Tongue (tissue), 1 donor: ENCODE measurements at regions not wholly inside any gene's neighbourhood (a gene's known extent, or its start where the extent isn't known, plus 50 kb on each side); places are given as distances from the start of the nearest gene placed in this dataset.
A peak's percentile ranks its signal among the peaks of the same experiment; 100 is the strongest.

Experiments used
- DNase-seq: peaks from one replicate; pipeline ENCODE4 v3.0.0-alpha.2; 2015

DNA sequence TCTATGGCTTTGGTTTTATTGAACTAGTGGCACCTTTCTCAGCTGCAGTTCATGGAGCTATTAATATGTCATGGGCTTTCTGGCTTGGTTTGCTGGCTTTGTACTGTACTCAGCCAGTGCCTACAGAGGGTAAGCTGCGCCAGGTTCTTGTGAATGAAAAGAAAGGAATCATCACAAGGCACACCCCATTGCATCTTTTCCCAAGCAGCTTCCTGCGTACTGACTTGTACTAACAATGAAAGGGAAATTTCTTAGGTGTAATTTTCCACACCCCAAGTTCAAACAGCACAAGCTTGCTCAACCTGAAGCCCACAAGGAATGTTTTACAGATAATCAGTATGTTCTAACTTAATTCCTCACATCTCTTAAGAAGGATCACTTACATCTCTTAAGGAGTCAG is 78.0 kb upstream of the TNFSF18 start:
- no peak for DNase-seq

DNA sequence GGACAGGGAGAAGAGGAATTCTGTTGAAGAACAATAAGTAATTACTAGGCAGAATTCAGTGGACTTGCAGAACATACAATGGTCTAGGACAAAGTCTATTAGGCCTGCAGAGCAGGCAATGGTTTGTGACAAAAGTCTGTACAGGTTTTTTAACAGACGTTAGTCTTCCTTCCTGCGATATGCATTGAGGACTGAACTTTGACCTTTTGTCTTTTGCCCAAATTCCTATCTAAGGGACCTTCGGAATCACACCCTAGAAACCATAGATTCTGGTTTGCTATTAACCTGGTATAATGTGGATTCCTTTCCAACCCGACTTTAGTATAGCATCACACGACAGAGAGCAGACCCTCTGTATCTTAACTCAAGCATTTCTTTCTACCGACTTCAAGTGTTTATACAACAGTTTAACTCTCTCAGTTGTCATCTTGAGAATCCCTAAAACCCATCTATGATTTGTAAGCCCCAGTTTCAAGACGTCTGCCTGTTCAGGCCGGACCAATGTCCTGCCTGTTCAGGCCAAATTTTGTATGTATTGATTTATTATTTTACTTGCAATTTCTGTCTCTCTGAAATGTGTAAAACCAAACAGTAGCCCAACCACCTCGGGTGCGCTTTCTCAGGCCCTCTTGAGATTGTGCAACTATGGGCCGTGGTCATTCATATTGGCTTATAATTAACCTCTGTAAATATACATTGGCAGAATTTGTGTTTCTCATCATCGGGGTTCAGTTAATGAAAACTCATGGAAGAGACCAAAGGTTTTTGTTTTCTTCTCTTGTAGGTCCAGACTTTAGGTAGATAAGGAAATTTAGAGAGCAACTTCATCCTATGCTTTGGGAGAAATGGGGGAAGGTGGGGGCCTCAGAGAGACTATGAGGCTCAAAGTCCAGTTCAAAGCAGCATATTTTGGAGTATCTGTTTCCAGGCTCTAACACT is 76.9 kb upstream of the TNFSF18 start:
- DNase-seq: no peak

DNA sequence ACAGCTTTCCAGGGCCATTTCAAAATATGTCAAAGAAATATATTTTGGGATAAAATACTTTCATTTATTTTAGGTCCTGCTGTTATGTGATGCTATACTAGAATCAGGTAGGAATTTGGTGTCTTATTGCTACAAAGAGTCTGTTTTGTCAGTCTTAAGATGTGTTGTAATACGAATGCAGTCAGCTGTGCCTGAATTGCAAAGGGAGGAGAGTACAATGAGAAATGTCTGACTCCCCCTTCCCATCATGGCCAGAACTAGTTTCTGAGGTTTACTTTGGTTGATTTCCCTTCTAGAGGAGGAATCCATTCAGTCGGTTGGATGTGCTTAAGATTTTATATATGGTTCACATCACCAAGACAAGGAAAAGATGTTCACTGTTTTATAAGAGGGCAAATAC is 75.7 kb upstream of the TNFSF18 start:
- no peak for DNase-seq

DNA sequence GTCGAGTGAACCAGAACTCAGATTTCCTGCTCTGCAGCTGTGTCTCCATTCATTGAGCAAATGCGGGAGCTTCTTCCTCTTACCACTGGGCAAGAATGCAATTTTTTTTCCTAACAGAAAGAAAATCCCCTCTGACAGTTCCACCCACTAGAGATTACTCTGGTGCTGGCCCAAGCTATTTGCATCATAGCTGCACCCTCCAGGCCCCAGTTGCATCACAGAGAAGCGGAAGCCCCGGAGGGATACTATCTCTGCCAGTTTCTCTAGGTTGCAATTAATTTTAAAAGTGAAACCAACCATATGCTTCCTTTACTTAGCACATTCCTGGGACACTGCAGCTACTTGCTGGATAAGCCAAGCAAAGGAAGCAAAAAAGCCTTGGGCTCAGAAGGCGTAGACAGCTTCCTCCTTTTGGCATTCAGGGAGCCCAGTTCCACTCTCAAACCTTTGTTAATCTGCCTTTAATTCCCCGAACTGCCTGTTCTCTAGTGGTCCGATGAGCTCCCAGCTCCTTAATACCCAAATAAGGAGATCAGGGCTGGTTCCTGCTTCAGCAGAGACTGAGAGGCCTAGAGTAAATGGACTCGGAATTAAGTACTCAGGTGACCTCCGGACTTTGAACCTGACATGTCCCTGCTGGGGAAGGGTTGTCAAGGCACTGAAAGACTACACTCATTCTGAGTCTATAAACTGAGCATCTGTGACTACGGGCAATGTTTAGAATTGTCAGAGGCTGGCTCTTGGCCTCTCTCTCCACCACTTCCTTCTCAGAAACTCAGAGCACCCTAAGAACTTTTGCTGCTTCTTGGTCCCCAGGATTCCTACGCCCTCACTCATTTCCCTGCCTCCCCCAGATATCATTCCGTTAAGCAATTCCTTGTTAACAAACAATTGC is 72.5 kb upstream of the TNFSF18 start:
- DNase-seq: peak; percentile 74

DNA sequence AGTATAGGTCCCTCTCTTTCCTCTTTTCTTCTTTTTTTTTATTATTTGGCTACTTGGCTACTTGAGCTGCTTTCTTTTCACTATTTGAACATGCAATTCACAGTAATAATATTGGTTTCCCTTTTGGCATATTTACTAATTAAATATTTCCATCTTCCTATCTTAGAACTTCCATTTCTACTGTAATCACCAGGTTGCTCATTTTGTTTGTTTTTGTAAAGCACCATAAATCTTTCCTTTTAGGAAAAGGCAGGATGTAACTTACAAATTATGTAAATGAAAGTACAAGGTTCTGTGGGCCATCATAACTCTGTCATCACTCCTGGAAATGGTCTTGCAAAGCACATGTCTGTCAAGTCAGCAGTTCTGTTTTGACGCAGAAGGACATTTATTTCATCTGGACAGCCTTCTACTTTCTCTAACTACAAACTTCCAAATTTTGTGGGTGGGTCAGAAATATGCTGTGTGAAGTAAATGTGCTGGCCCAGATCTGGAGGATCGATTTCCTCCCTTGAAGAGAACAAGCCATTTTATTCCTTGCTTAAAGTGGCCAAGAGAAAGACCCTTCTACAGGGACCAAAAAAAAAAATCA is 71.7 kb upstream of the TNFSF18 start:
- peak; percentile 24 for DNase-seq

DNA sequence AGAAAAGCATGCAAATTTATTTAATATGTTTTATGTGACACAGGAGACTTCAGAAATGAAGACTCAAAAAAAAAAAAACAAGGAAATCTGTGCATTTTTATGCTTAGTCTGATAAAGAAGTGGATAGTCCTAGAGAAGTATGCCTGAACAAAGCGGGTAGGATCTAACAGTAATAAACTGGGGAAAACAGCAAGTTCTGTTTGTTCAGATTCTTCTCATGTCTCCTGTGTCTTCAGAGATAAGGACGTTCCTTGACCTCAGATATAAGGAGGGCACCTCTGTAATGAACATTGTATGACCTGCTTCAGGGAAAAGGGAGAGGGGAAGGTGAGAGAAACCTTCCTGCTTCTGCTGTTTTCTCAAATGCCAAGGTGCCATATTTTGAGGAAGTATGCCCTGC is 67.7 kb upstream of the TNFSF18 start:
- no peak for DNase-seq

DNA sequence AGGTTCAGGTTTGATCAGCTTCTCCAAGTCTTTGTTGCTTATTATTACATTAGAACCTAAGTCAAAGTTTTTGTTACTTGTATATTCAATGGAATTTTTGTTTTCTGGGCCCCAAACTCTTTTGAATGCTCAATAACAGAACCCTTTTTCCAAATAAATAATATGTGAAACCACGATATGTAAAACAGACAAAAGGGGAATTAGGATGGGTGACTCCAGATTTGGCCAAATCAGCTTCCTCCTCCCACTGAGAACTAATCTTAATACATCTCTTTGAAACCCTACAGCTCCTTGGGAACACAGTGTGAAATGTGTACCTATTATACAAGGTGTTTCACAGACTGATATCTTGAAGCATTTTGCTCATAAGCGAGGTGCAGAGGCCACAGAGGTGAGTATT is 67.0 kb upstream of the TNFSF18 start:
- no peak for DNase-seq

DNA sequence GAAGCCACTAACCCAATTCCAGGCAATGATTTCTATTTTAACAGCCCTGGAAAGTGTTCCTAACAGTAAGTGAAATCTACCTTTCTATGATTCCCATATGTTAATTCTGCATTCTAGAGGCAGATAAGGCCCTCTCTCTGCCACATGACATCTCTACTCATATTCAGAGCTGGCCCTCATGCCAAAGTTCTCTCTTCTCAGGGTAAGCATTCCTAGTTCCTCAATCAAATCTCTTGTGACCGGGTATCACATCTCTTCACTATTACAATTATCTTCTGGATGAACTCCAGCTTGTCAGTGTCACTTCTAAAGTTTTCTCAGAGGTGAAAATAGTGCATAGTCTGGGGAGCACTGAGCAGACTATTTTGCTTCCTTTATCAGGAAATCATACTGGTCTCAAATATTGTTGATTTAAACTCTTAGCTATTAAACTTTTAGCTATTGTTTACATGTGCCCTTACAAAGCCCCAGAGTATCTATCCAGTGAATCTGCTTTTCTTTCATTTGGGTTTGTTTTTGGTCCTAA is 66.4 kb upstream of the TNFSF18 start:
- DNase-seq: no peak

DNA sequence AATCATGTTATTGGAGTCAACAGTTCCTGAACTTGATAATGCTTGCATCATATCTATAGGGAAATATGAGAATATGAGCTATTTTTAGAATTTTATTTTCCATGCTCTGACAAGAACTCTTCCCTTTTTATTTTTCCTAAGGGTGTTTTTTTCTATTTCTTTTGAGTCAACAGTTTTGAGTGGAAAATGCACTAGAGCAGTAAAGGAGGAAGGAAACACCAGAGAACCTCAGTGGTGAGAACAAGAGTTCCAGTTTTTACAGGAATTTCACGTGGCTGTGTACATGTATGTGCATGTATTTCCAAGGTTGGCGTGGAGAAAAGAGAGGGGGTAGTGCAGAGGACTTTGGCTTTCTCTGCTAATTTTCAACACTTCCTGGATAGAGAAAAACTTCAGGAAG is 63.6 kb upstream of the TNFSF18 start:
- no peak for DNase-seq

DNA sequence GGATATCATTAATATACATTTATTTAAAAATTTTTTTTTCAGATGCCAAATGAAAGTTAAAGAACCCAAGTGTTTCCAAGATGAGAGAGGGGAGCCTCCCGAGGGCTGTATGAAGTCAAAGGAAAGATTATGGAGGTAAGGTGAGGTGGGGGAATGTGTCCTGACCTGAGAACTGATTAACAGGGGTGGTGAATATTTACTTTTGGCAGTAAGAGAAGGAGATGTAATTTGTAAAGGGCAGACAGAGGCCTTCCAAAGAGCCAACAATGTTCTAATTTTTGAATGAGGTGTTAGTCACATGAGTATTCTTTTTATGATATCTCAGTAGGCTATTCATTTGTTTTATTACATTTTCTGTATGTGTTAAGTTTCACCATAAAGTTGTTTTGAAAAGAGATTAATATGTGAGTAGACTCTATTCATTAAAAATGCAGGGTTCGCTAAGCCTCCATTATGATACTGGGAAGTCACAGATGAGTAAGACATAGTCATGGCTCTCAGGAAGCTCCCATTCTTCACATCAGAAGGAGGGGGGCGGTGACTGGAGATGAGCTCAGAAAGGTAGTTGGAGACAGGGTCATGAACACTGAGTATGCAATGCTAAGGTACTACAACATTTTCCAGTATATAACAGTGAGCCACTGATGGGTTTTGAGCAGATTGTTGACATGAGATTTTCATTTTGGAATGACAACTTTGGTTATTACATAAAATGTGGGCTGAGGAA is 62.4 kb upstream of the TNFSF18 start:
- no peak for DNase-seq

DNA sequence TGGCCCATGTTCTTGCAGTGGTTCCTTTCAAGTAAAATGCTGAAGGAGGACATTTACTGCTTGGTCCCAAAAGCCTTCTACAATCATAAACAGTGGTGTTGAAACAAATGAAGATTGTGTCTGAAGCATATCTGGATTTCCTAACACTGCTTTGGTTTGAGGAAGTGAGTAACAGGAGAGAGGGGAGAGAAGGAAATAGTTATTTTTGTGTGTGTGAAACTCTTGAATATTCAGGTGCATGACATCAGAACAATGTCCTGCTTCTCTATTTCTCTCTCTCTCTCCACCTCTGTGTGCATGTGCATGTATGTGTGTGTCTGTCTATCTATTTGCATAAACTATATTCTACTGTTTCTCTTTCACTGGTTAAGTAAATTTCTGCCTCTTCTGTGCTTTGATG is 61.4 kb upstream of the TNFSF18 start:
- DNase-seq: no peak

DNA sequence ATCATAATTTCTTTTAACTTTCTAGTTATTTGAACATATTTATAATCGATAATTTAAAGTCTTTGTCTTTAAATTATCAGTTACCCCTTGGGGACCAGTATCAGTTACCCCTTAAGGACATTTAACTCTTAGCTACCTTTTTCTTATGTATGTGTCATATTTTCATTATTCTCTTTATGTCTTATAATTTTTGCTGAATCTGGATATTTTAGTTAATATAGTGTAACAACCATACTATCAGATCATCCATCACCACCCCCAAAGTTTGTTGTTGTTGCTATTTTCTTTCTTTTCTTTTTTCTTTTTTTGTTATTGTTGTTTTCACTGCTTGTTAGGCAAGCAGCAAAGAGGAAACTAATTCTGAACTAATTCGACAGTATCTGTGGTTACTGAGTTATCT is 57.0 kb upstream of the TNFSF18 start:
- DNase-seq: no peak

DNA sequence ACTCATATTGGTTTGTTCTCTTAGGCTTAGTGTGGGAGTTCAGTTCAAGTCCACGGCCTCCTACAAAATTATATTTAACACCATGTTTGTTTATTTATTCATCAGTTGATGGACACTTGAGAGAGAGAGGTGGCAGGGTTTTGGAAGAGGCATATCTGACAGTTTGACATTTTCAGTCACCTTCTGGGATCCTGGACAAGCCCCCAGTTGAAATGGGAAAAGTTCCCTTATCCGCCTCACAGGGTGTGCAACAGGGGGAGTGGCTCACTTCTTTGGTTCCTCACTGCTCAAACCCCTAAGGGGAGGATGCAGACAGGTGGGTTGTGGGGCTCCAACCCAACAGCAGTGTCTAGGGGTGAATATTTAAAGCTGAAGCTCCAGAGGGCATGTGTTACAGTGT is 52.3 kb upstream of the TNFSF18 start:
- DNase-seq: no peak

DNA sequence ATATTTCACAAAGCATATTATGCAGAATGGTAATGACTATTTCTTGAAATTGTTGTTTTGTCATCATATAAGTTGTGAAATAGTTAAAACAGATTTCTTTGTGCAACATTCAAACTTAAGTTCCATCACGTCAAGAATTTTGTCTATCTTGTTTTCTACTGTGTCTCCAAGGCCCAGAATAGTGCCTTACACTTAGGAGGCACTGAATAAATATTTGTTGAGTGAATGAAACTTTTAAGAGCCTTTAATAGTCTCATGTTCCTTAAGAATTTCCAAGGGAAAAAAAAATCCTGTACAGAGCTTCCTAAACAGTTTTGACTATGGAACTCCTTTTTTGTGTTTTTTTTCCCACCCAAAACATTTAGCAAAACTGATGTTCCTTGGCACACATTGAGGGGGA is 50.8 kb upstream of the TNFSF18 start:
- no peak for DNase-seq

DNA sequence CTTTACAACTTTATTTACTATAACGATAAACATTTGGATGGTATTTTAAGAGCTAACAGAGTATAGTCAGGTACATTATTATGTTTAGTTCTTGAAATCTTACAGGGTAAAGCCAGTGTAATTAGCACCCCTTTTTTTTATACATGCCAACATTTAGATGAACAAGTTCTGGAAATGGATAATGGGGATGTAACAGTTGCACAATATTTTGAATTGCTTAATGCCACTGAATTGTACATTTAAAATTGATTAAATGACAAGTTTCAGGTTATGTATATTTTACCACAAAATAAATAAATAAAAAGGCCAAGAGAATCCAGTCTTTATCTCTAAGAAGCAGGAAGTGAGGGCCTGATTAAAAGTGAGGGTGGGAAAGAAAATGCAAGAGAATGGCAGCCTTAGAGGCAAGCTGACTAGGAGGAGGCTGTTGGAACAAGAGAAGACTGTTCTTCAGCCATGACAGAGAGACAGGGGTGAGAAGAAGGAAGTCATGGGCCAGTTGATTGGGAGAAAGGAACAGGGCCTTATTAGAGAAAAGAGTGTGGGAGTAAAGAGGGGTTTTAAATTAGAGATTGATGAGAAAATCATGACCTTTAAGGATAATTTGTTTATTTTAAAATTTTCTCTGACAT is 49.9 kb upstream of the TNFSF18 start:
- DNase-seq: no peak
